ENCODE measurements at regions not wholly inside any gene's neighbourhood (a gene's known extent, or its start where the extent isn't known, plus 50 kb on each side); places are given as distances from the start of the nearest gene placed in this dataset.
A peak's percentile ranks its signal among the peaks of the same experiment; 100 is the strongest.

DNA sequence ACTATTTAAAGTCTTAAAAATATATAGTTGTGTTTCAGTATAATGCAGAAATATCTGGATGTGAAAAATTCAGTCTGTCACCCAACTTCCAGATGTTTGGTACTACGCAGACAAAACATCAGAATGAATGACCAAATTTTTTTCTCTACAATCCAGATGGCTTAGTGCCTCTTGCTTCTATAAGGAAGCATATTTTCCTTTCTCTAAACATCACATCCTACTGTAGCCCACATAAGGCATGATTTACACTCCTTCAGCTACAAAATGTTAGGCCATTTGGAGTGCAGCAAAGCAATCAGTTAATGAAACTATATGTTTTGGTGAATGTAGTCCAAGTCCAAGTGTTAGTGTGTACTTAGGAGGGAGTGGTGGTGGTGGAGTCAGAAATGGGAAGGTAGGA lies 162.9 kb upstream of the SIX2 start:
- DNase-seq: no peak

DNA sequence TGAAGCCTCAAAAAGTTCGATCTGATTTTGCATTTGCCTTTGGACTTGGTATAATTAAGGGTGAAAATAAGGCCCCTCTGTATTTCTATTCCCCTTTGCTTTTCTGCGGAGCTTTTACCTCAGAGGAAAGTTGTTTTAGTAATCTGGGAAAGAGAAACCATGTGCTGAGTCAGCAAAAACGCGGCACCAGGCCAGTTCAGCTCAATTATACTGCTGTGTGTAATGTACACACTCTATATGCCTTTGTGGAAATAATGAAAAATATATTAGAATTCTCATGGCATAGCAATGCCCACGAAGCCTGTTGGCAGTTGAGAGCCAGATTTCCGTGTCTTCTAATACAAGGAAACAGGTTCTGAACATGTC lies 161.9 kb upstream of the SIX2 start:
- no peak for DNase-seq

- peak; percentile 20 to 21 for DNase-seq
Observed at GRCh38 chr2:45170191-45171135, 161.2 kb upstream of the SIX2 start.

GRCh38 chr2:45169339-45170190 lies 160.3 kb upstream of the SIX2 start:
- peak; percentile 22 to 37 for DNase-seq

- peak; percentile 25 to 30 for DNase-seq
Observed at GRCh38 chr2:45168711-45169338, 159.6 kb upstream of the SIX2 start.

GRCh38 chr2:45167920-45168629 lies 158.8 kb upstream of the SIX2 start:
- no peak for DNase-seq

DNA sequence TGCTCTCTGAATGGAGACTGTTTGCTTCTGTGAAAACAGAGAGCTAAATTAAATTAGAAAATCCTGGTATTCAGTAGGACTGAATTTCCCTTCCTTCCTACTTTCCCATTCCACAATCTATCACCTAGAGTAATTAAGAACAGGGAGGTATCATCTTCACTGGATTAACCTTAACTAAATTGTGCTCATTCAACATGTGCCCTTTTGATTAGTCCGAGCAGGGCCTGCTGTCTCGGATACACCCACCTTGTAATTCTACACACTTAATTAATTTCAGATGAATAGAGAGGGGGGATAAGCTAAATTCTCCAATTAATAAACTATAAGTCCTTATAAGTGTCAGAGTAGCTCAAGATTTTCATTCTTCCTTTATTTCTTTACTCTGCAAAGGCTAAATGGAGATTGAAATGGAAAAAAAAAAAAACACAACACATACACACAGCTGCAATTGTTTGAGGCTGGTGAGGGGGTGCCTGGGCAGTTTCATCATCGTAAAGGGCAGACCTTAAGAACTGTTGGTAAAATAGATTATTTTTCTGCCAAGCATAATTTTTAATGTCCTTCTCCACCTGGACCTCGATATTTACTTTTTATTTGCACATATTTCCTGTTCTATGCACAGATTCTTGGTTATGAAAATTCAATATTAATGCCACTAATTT lies 157.1 kb upstream of the SIX2 start:
- no peak for DNase-seq

GRCh38 chr2:45162711-45163110 lies 153.5 kb upstream of the SIX2 start:
- DNase-seq: no peak

DNA sequence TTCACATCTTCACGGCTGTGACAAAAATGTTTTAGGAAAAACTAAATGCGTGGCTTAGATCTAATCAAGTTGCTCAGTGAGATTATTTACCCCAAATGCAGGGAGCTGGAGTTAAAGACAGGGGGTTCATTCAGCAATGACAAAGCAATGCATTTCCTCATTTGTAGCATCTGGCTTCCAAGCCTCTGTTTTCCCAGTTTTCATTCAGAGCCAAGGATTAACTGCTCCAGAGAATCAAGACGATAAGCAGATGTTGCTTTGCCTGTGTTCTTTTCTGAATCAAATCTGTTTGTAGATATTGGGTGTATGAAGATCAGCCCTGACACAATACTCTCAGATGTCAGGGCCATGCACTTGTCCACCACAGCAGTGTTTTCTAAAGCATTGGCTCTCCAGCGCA lies 147.4 kb upstream of the SIX2 start:
- DNase-seq: no peak

GRCh38 chr2:45154606-45155155 lies 145.4 kb upstream of the SIX2 start:
- DNase-seq: no peak

DNA sequence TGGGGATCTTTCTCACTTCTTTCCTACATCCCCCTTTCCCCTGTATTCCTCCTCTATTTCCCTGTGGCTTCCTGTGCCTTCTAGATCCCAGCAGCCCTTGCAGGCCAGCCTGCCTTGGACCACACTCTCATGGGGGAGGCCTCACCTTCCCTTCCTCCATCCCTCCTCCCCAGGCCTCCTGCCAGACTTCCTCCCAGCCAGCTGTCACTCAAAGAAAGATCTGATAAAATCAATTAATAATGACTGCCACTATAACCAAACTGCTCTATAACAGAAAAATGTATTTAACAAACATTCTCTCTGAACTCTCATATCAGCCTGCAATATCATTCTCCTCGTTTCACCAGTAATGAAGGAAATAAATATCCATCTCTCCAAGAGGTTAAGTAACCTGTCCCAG lies 144.9 kb upstream of the SIX2 start:
- no peak for DNase-seq

- no peak for DNase-seq
Observed at GRCh38 chr2:45153121-45153520, 143.9 kb upstream of the SIX2 start.

DNA sequence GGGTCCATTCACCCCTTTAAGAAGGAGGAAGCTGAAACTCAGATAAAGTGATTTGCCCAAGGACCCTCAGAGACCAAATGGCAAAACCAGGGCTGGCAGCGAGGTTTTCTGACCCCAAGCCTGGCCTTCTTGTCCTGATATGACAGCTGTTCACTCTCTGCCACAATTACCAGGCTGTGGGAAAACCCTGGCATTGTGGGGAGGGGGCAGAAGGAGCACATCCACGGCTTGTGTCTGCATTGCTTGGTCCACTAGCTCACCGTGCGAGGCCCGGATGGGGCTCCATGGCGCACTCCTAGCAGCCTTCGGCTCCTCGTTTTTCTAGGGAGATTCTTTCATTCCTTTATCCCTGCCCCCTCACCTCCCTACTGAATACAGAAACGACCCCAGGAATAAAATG lies 143.4 kb upstream of the SIX2 start:
- no peak for DNase-seq

DNA sequence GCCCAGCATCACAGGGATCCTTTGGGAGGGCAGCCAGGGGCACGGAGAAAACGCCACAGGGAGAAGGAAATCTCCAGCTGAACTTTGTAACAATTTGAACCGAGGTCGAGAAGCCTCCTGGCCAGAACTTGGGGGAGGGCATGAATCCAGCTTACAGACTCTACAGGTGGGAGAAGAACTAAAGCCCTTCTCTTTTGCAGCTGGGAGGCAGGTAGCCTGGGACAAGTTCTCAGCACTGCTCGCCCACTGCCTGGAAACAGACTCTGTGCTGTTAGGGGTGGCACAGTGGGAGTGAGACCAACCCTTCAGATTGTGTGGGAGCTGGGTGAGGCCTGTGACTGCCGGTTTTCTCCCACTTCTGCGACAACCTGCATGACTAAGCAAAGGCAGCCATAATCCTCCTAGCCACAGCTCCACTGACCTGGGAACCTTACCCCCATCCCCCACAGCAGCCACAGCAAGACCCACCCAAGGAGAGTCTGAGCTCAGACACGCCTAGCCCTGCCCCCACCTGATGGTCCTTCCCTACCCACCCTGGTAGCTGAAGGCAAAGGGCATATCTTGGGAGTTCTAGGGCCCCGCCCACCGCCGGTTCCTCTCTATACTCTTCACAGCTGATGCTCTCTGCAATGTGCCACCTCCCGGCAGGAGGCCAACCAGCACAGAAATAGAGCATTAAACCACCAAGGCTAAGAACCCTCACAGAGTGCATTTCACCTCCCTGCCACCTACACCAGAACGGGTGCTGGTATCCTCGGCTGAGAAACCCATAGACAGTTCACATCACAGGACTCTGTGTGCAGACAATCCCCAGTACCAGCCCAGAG lies 136.0 kb upstream of the SIX2 start:
- no peak for DNase-seq

GRCh38 chr2:45141883-45142866 lies 132.9 kb upstream of the SIX2 start:
- no peak for DNase-seq

- no peak for DNase-seq
Observed at GRCh38 chr2:45140675-45141074, 131.4 kb upstream of the SIX2 start.

- DNase-seq: no peak
Observed at GRCh38 chr2:45138904-45139303, 129.7 kb upstream of the SIX2 start.

GRCh38 chr2:45137966-45138695 lies 128.9 kb upstream of the SIX2 start:
- DNase-seq: no peak

DNA sequence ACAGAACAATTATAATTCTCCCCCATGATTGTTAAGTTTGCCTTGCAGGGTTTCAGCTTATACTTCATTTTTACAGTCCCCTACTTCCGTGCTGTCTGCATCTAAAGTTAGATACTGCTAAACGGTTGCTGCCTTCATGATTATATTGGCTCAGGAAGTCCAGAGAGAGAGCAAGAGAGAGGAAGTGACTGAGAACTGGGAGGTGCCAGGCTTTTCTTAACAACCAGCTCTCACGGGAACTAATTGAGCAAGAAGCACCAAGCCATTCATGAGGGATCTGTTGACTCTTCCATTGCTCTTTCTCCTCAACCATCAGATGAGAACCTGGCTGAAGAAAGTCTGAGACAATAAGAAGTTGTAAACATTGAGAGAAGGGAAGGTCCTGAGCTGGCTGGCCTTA lies 125.5 kb upstream of the SIX2 start:
- DNase-seq: no peak
